ENCODE measurements at regions not wholly inside any gene's neighbourhood (a gene's known extent, or its start where the extent isn't known, plus 50 kb on each side); places are given as distances from the start of the nearest gene placed in this dataset.

DNA sequence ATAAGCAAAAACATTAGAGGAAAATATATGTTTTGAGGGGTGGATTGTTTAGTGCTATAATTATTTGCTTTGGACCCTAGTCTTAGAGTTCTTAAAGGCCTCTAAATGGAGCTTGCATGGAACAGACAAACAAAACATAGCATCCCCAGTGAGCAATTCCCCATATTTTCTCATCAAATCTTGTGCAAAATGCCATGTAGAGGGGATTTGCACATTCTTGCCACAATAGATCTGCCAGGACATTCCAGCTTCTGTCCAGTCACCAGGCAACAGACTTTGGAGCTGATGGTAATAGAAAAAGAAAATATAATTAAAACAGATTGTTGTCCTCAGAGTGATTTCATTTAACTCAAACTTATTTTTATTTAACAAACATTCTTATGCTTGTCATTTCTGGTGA, 360.3 kb upstream of the PDGFD start:
- FAIRE-seq, result no peak
- TF ChIP-seq, protein P1, sequence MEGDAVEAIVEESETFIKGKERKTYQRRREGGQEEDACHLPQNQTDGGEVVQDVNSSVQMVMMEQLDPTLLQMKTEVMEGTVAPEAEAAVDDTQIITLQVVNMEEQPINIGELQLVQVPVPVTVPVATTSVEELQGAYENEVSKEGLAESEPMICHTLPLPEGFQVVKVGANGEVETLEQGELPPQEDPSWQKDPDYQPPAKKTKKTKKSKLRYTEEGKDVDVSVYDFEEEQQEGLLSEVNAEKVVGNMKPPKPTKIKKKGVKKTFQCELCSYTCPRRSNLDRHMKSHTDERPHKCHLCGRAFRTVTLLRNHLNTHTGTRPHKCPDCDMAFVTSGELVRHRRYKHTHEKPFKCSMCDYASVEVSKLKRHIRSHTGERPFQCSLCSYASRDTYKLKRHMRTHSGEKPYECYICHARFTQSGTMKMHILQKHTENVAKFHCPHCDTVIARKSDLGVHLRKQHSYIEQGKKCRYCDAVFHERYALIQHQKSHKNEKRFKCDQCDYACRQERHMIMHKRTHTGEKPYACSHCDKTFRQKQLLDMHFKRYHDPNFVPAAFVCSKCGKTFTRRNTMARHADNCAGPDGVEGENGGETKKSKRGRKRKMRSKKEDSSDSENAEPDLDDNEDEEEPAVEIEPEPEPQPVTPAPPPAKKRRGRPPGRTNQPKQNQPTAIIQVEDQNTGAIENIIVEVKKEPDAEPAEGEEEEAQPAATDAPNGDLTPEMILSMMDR (IDR thresholded peaks at IDR 0.05; ENCODE audit: insufficient read depth, low read length, severe bottlenecking), result no peak

DNA sequence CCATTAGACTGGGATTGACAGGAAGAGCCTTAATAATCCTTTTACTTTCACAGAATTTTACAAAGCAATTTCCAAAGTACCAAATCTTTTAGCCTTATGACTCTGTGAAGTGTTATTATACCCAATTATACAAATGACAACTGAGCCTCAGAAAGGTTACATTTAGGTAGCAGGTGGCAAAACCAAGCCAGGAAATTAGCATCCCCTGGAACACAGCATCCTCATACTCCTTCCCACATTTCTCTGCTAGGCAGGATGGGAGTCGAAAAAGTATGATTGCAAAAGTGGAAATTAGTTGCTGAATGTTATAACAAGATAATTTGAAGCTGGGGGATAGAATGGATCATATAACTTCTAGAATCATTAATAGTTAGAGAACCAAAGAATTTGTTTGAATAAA, 359.7 kb upstream of the PDGFD start:
- TF ChIP-seq, protein P1 (IDR thresholded peaks at IDR 0.05; ENCODE audit: insufficient read depth, low read length, severe bottlenecking), result no peak
- no peak for FAIRE-seq
- DNase-seq (ENCODE audit: low read depth), result no peak

More for the DNA sequence above, 360.3 kb upstream of the PDGFD start:
- Histone ChIP-seq H3K36me3 (ENCODE audit: control insufficient read depth, insufficient read depth, low read length) (no peaks in the 10 kb centered on the region), H3K27me3 (ENCODE audit: control insufficient read depth, insufficient read depth, low read length) (no peaks in the 10 kb centered on the region), H3K4me3 (ENCODE audit: low read depth, low read length) (no peak overlapping the region)
- DNase-seq (ENCODE audit: low read depth), result no peak

DNA sequence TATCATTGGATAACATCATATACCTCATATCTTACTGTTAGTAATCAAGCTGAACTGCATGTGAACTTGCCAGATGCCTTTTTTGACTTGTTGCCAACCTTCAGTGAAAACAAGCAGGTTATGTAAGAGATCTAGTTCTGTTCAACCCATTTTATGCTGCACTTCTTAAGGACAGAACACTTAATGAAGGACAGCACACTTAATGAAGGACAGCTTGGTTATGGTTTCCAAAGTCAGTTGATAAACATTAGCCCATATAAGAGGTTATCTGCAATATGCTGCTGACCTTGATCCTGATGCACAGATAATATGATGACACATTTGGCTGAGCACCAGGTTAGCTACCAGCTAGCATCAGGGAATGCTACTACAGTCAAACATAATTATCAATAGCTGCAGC, 358.7 kb upstream of the PDGFD start:
- no peaks in the 10 kb centered on the region for H3K27me3 ChIP-seq (ENCODE audit: control insufficient read depth, insufficient read depth, low read length)
- TF ChIP-seq, protein P1 (IDR thresholded peaks at IDR 0.05; ENCODE audit: insufficient read depth, low read length, severe bottlenecking), result no peak
- FAIRE-seq, result no peak

More for the DNA sequence above, 359.7 kb upstream of the PDGFD start:
- no peaks in the 10 kb centered on the region for H3K36me3 ChIP-seq (ENCODE audit: control insufficient read depth, insufficient read depth, low read length)
- no peak overlapping the region for H3K4me3 ChIP-seq (ENCODE audit: low read depth, low read length)
- no peaks in the 10 kb centered on the region for H3K27me3 ChIP-seq (ENCODE audit: control insufficient read depth, insufficient read depth, low read length)

DNA sequence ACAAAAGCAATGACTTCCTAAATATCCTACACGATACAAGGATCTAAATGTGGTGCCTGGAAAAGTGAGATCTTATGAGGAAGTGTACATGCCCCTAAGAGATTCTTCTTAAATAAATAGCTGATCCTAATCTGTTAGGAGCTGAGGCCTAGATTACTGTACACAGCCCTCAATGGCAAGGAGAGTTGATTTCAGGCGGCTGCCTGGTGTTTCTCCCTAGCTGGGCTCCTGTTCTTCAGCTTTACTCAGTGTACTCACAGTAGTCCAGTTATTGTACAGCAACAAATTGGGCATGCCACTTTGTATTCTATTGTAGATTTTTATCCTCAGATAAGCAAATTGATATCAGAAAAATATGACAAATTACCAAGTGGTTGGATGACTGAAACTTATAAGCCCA, 358.2 kb upstream of the PDGFD start:
- no peak for FAIRE-seq
- TF ChIP-seq, protein P1 (IDR thresholded peaks at IDR 0.05; ENCODE audit: insufficient read depth, low read length, severe bottlenecking), result no peak
- Histone ChIP-seq H3K36me3 (ENCODE audit: control insufficient read depth, insufficient read depth, low read length) (no peaks in the 10 kb centered on the region), H3K27me3 (ENCODE audit: control insufficient read depth, insufficient read depth, low read length) (no peaks in the 10 kb centered on the region), H3K4me3 (ENCODE audit: low read depth, low read length) (no peak overlapping the region)
- no peak for DNase-seq (ENCODE audit: low read depth)

More for the DNA sequence above, 358.7 kb upstream of the PDGFD start:
- Histone ChIP-seq H3K36me3 (ENCODE audit: control insufficient read depth, insufficient read depth, low read length) (no peaks in the 10 kb centered on the region), H3K4me3 (ENCODE audit: low read depth, low read length) (no peak overlapping the region)
- DNase-seq (ENCODE audit: low read depth), result no peak

DNA sequence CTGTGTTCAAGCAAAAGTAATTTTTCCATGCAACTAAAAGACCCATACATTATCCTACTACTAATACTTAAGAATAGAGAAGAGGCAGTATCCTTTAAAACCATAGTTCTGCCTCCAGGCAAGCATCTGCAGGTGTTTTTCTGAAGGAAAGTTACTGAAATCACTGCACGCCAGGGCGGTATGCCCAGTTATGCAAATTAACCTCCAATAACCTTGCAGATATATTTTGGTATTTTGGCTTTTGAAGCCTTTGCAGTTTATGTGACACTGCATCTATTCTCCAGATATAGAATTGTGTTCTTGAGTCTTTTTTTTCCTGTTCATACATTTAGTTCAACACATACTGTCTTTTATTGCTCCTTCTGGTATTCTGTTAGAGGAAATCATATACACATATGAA, 346.2 kb upstream of the PDGFD start:
- H3K27me3 ChIP-seq (ENCODE audit: control insufficient read depth, insufficient read depth, low read length), result no peaks in the 10 kb centered on the region
- H3K36me3 ChIP-seq (ENCODE audit: control insufficient read depth, insufficient read depth, low read length), result no peaks in the 10 kb centered on the region
- DNase-seq (ENCODE audit: low read depth) (no peak), FAIRE-seq (no peak)
- no peak overlapping the region for H3K4me3 ChIP-seq (ENCODE audit: low read depth, low read length)
- TF ChIP-seq, protein P1 (IDR thresholded peaks at IDR 0.05; ENCODE audit: insufficient read depth, low read length, severe bottlenecking), result no peak

DNA sequence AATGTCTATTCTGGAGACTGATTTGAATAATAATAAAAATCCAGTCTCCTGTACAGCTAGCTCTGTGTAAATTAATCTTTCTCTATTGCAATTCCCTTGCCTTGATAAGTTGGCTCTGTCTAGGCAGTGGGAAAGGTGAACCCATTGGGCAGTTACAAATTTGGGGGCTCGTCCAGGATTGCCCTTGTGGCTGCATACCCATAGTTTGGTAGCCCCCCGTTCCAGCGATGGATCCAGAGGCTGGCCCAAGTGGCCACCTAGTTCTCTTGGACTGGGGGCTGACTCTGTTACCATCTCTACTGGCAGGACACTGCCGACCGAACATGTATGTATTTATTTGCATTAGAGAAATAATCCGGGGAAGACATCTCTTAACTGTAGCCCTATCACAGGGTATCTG, 326.2 kb upstream of the PDGFD start:
- no peak for FAIRE-seq
- TF ChIP-seq, protein P1 (IDR thresholded peaks at IDR 0.05; ENCODE audit: insufficient read depth, low read length, severe bottlenecking), result no peak
- H3K4me3 ChIP-seq (ENCODE audit: low read depth, low read length), result no peak overlapping the region

More for the DNA sequence above, 326.2 kb upstream of the PDGFD start:
- no peak for DNase-seq (ENCODE audit: low read depth)
- Histone ChIP-seq H3K36me3 (ENCODE audit: control insufficient read depth, insufficient read depth, low read length) (no peaks in the 10 kb centered on the region), H3K27me3 (ENCODE audit: control insufficient read depth, insufficient read depth, low read length) (no peaks in the 10 kb centered on the region)

Measured in bronchial epithelial cell (primary cell).